ENCODE measurements at regions not wholly inside any gene's neighbourhood (a gene's known extent, or its start where the extent isn't known, plus 50 kb on each side); places are given as distances from the start of the nearest gene placed in this dataset.

GRCh38 chr10:113222207-113222606 lies 272.2 kb downstream of the TCF7L2 start:
- TF ChIP-seq CTCF (IDR thresholded peaks at IDR 0.05; ENCODE audit: borderline replicate concordance, extremely low read depth, low read length, poor library complexity, severe bottlenecking): no peak
- no peak for TF ChIP-seq EZH2 (IDR thresholded peaks at IDR 0.05; ENCODE audit: borderline replicate concordance, low read depth, low read length, severe bottlenecking)
